ENCODE measurements at regions not wholly inside any gene's neighbourhood (a gene's known extent, or its start where the extent isn't known, plus 50 kb on each side); places are given as distances from the start of the nearest gene placed in this dataset.

DNA sequence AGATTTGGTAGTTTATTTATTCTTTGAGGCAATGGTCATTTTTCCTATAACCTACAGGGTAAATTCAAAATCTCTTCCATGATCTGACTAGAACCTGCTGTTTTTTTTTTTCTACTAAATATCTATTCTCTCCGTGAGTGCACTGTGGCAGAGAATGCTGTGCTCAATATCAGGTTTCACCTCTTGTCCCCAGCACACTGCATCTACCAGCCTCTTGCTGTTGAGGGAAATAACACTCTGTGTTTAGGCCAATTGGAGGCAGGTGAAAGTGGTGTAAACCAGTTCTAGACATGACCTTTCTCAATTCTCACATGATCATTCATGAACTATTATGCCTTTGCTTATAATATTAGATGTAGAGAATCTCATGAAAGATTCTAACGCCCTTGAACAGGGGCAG lies 2365.9 kb downstream of the MAT2B start:
- Histone ChIP-seq H3K36me3 (ENCODE audit: insufficient read depth, low read length) (no peaks in the 10 kb centered on the region), H3K4me1 (ENCODE audit: insufficient read depth, low read length) (no peaks in the 10 kb centered on the region), H3K27ac (ENCODE audit: low read depth, low read length) (no peak overlapping the region), H3K27me3 (ENCODE audit: insufficient read depth, low read length) (no peaks in the 10 kb centered on the region), H2AFZ (ENCODE audit: low read length) (no peak overlapping the region), H3K9me3 (ENCODE audit: low read depth, low read length) (no peaks in the 10 kb centered on the region), H3K4me3 (ENCODE audit: insufficient read depth, low read length) (no peak overlapping the region), H3K4me2 (ENCODE audit: insufficient read depth, low read length) (no peak overlapping the region), H3K79me2 (ENCODE audit: insufficient read depth, low read length) (no peaks in the 10 kb centered on the region), H4K20me1 (ENCODE audit: insufficient read depth, low read length) (no peaks in the 10 kb centered on the region)
- DNase-seq (ENCODE audit: insufficient read length, low spot score, missing footprints), result no peak
- TF ChIP-seq CTCF (IDR thresholded peaks at IDR 0.05; ENCODE audit: extremely low read depth, low read depth, low read length), result no peak

- H3K4me2 ChIP-seq (ENCODE audit: insufficient read depth, low read length), result no peak overlapping the region
- TF ChIP-seq CTCF (IDR thresholded peaks at IDR 0.05; ENCODE audit: extremely low read depth, low read depth, low read length), result no peak
- H3K9me3 ChIP-seq (ENCODE audit: low read depth, low read length), result no peaks in the 10 kb centered on the region
- no peaks in the 10 kb centered on the region for H4K20me1 ChIP-seq (ENCODE audit: insufficient read depth, low read length)
- no peak for DNase-seq (ENCODE audit: insufficient read length, low spot score, missing footprints)
- no peaks in the 10 kb centered on the region for H3K79me2 ChIP-seq (ENCODE audit: insufficient read depth, low read length)
- H3K36me3 ChIP-seq (ENCODE audit: insufficient read depth, low read length), result no peaks in the 10 kb centered on the region
- no peak overlapping the region for H3K4me3 ChIP-seq (ENCODE audit: insufficient read depth, low read length)
- H3K27me3 ChIP-seq (ENCODE audit: insufficient read depth, low read length), result no peaks in the 10 kb centered on the region
- no peaks in the 10 kb centered on the region for H3K4me1 ChIP-seq (ENCODE audit: insufficient read depth, low read length)
- no peak overlapping the region for H3K27ac ChIP-seq (ENCODE audit: low read depth, low read length)
- no peak overlapping the region for H2AFZ ChIP-seq (ENCODE audit: low read length)
Measured at GRCh38 chr5:165874851-165875250, 2369.4 kb downstream of the MAT2B start.

DNA sequence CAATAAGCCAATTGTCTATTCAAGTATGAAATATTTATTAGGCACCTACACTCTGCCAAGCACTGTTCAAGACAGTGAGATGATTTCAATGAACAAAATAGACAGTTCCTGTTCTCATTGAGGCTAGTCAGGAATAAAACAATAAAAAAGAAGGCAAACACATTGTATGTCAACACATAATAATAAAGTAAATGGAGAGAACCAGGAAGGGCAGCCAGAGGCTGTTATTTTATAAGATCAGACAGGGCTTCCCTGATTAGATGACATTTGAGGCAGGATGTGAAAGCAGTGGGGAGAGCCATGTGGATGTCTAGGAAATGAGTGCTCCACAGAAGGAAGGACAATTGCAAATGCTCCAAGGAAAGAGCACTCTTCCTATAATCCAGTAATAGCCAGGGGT lies 2371.1 kb downstream of the MAT2B start:
- no peak overlapping the region for H3K4me3 ChIP-seq (ENCODE audit: insufficient read depth, low read length)
- H3K79me2 ChIP-seq (ENCODE audit: insufficient read depth, low read length), result no peaks in the 10 kb centered on the region
- no peaks in the 10 kb centered on the region for H3K4me1 ChIP-seq (ENCODE audit: insufficient read depth, low read length)
- no peaks in the 10 kb centered on the region for H3K9me3 ChIP-seq (ENCODE audit: low read depth, low read length)
- H4K20me1 ChIP-seq (ENCODE audit: insufficient read depth, low read length), result no peaks in the 10 kb centered on the region
- H3K27ac ChIP-seq (ENCODE audit: low read depth, low read length), result no peak overlapping the region
- no peak overlapping the region for H2AFZ ChIP-seq (ENCODE audit: low read length)
- H3K4me2 ChIP-seq (ENCODE audit: insufficient read depth, low read length), result no peak overlapping the region
- H3K36me3 ChIP-seq (ENCODE audit: insufficient read depth, low read length), result no peaks in the 10 kb centered on the region
- no peak for DNase-seq (ENCODE audit: insufficient read length, low spot score, missing footprints)
- no peaks in the 10 kb centered on the region for H3K27me3 ChIP-seq (ENCODE audit: insufficient read depth, low read length)
- no peak for TF ChIP-seq CTCF (IDR thresholded peaks at IDR 0.05; ENCODE audit: extremely low read depth, low read depth, low read length)

GRCh38 chr5:165877475-165877874 lies 2372.1 kb downstream of the MAT2B start:
- H3K4me1 ChIP-seq (ENCODE audit: insufficient read depth, low read length), result no peaks in the 10 kb centered on the region
- DNase-seq (ENCODE audit: insufficient read length, low spot score, missing footprints), result no peak
- H3K36me3 ChIP-seq (ENCODE audit: insufficient read depth, low read length), result no peaks in the 10 kb centered on the region
- H3K27ac ChIP-seq (ENCODE audit: low read depth, low read length), result no peak overlapping the region
- no peaks in the 10 kb centered on the region for H4K20me1 ChIP-seq (ENCODE audit: insufficient read depth, low read length)
- no peaks in the 10 kb centered on the region for H3K9me3 ChIP-seq (ENCODE audit: low read depth, low read length)
- TF ChIP-seq CTCF (IDR thresholded peaks at IDR 0.05; ENCODE audit: extremely low read depth, low read depth, low read length), result no peak
- H2AFZ ChIP-seq (ENCODE audit: low read length), result no peak overlapping the region
- no peaks in the 10 kb centered on the region for H3K79me2 ChIP-seq (ENCODE audit: insufficient read depth, low read length)
- H3K4me2 ChIP-seq (ENCODE audit: insufficient read depth, low read length), result no peak overlapping the region
- no peaks in the 10 kb centered on the region for H3K27me3 ChIP-seq (ENCODE audit: insufficient read depth, low read length)
- no peak overlapping the region for H3K4me3 ChIP-seq (ENCODE audit: insufficient read depth, low read length)
